ENCODE measurements at regions not wholly inside any gene's neighbourhood (a gene's known extent, or its start where the extent isn't known, plus 50 kb on each side); places are given as distances from the start of the nearest gene placed in this dataset.
A peak's percentile ranks its signal among the peaks of the same experiment; 100 is the strongest.

GRCh38 chr2:184302506-184302905 is 295.8 kb upstream of the ZNF804A start:
- no peak for DNase-seq
- H3K27ac ChIP-seq (ENCODE audit: insufficient read depth in 1 of 2, low read depth in 1 of 2, low read length in 2 of 2, poor library complexity in 1 of 2, severe bottlenecking in 2 of 2) = no peak overlapping the region
- H3K4me3 ChIP-seq (ENCODE audit: control insufficient read depth in 1 of 7, extremely low read depth in 1 of 7, insufficient read depth in 4 of 7, low read depth in 2 of 7, low read length in 6 of 7) = no peak overlapping the region
- CTCF ChIA-PET = no interaction called here
- no peaks in the 10 kb centered on the region for H3K27me3 ChIP-seq (replicated peaks in 2 of 5; ENCODE audit: control insufficient read depth in 4 of 5, insufficient read depth in 5 of 5, low read length in 4 of 5)
- H3K36me3 ChIP-seq (ENCODE audit: control insufficient read depth in 4 of 4, insufficient read depth in 4 of 4, low read length in 3 of 4) = no peaks in the 10 kb centered on the region
- H3K4me1 ChIP-seq (ENCODE audit: control extremely low read depth in 1 of 4, control insufficient read depth in 4 of 4, insufficient read depth in 4 of 4, low read length in 3 of 4) = no peaks in the 10 kb centered on the region
- POLR2A ChIA-PET = no interaction called here
- H3K9me3 ChIP-seq (ENCODE audit: control extremely low read depth in 1 of 5, control insufficient read depth in 4 of 5, insufficient read depth in 2 of 5, low read depth in 1 of 5, low read length in 4 of 5) = no peaks in the 10 kb centered on the region

- no peak overlapping the region for H3K4me3 ChIP-seq (ENCODE audit: control insufficient read depth in 1 of 7, extremely low read depth in 1 of 7, insufficient read depth in 4 of 7, low read depth in 2 of 7, low read length in 6 of 7)
- DNase-seq = no peak
- no peaks in the 10 kb centered on the region for H3K9me3 ChIP-seq (ENCODE audit: control extremely low read depth in 1 of 5, control insufficient read depth in 4 of 5, insufficient read depth in 2 of 5, low read depth in 1 of 5, low read length in 4 of 5)
- no peaks in the 10 kb centered on the region for H3K4me1 ChIP-seq (ENCODE audit: control extremely low read depth in 1 of 4, control insufficient read depth in 4 of 4, insufficient read depth in 4 of 4, low read length in 3 of 4)
- no peaks in the 10 kb centered on the region for H3K36me3 ChIP-seq (ENCODE audit: control insufficient read depth in 4 of 4, insufficient read depth in 4 of 4, low read length in 3 of 4)
- ChIA-PET CTCF (no interaction called here), POLR2A (no interaction called here)
- no peaks in the 10 kb centered on the region for H3K27me3 ChIP-seq (replicated peaks in 2 of 5; ENCODE audit: control insufficient read depth in 4 of 5, insufficient read depth in 5 of 5, low read length in 4 of 5)
- H3K27ac ChIP-seq (ENCODE audit: insufficient read depth in 1 of 2, low read depth in 1 of 2, low read length in 2 of 2, poor library complexity in 1 of 2, severe bottlenecking in 2 of 2) = no peak overlapping the region
These were observed 294.3 kb upstream of the ZNF804A start for GRCh38 chr2:184304006-184304405.

- CTCF ChIA-PET = no interaction called here
- no CpG with 5 or more reads among the region's 4 CpGs for WGBS (ENCODE audit: insufficient coverage)
- no peaks in the 10 kb centered on the region for H3K36me3 ChIP-seq (ENCODE audit: control insufficient read depth in 4 of 4, insufficient read depth in 4 of 4, low read length in 3 of 4)
These were observed 293.2 kb upstream of the ZNF804A start for GRCh38 chr2:184305105-184305504.

GRCh38 chr2:184308706-184309105 is 289.6 kb upstream of the ZNF804A start:
- ChIA-PET POLR2A (no interaction called here), CTCF (no interaction called here)
- WGBS (ENCODE audit: insufficient coverage) = no CpG with 5 or more reads among the region's 1 CpG
- Histone ChIP-seq H3K9me3 (ENCODE audit: control extremely low read depth in 1 of 5, control insufficient read depth in 4 of 5, insufficient read depth in 2 of 5, low read depth in 1 of 5, low read length in 4 of 5) (no peaks in the 10 kb centered on the region), H3K4me3 (ENCODE audit: control insufficient read depth in 1 of 7, extremely low read depth in 1 of 7, insufficient read depth in 4 of 7, low read depth in 2 of 7, low read length in 6 of 7) (no peak overlapping the region), H3K27me3 (replicated peaks in 2 of 5; ENCODE audit: control insufficient read depth in 4 of 5, insufficient read depth in 5 of 5, low read length in 4 of 5) (no peaks in the 10 kb centered on the region), H3K36me3 (ENCODE audit: control insufficient read depth in 4 of 4, insufficient read depth in 4 of 4, low read length in 3 of 4) (no peaks in the 10 kb centered on the region), H3K4me1 (ENCODE audit: control extremely low read depth in 1 of 4, control insufficient read depth in 4 of 4, insufficient read depth in 4 of 4, low read length in 3 of 4) (no peaks in the 10 kb centered on the region), H3K27ac (ENCODE audit: insufficient read depth in 1 of 2, low read depth in 1 of 2, low read length in 2 of 2, poor library complexity in 1 of 2, severe bottlenecking in 2 of 2) (no peak overlapping the region)
- no peak for DNase-seq

More at GRCh38 chr2:184305105-184305504, 293.2 kb upstream of the ZNF804A start:
- H3K27ac ChIP-seq (ENCODE audit: insufficient read depth in 1 of 2, low read depth in 1 of 2, low read length in 2 of 2, poor library complexity in 1 of 2, severe bottlenecking in 2 of 2) = no peak overlapping the region
- no peaks in the 10 kb centered on the region for H3K4me1 ChIP-seq (ENCODE audit: control extremely low read depth in 1 of 4, control insufficient read depth in 4 of 4, insufficient read depth in 4 of 4, low read length in 3 of 4)
- no peaks in the 10 kb centered on the region for H3K9me3 ChIP-seq (ENCODE audit: control extremely low read depth in 1 of 5, control insufficient read depth in 4 of 5, insufficient read depth in 2 of 5, low read depth in 1 of 5, low read length in 4 of 5)
- no peaks in the 10 kb centered on the region for H3K27me3 ChIP-seq (replicated peaks in 2 of 5; ENCODE audit: control insufficient read depth in 4 of 5, insufficient read depth in 5 of 5, low read length in 4 of 5)
- no peak overlapping the region for H3K4me3 ChIP-seq (ENCODE audit: control insufficient read depth in 1 of 7, extremely low read depth in 1 of 7, insufficient read depth in 4 of 7, low read depth in 2 of 7, low read length in 6 of 7)
- DNase-seq = no peak
- POLR2A ChIA-PET = no interaction called here

- Histone ChIP-seq H3K27me3 (replicated peaks in 2 of 5; ENCODE audit: control insufficient read depth in 4 of 5, insufficient read depth in 5 of 5, low read length in 4 of 5) (no peaks in the 10 kb centered on the region), H3K36me3 (ENCODE audit: control insufficient read depth in 4 of 4, insufficient read depth in 4 of 4, low read length in 3 of 4) (no peaks in the 10 kb centered on the region), H3K4me1 (ENCODE audit: control extremely low read depth in 1 of 4, control insufficient read depth in 4 of 4, insufficient read depth in 4 of 4, low read length in 3 of 4) (no peaks in the 10 kb centered on the region), H3K9me3 (ENCODE audit: control extremely low read depth in 1 of 5, control insufficient read depth in 4 of 5, insufficient read depth in 2 of 5, low read depth in 1 of 5, low read length in 4 of 5) (no peaks in the 10 kb centered on the region), H3K27ac (ENCODE audit: insufficient read depth in 1 of 2, low read depth in 1 of 2, low read length in 2 of 2, poor library complexity in 1 of 2, severe bottlenecking in 2 of 2) (no peak overlapping the region), H3K4me3 (ENCODE audit: control insufficient read depth in 1 of 7, extremely low read depth in 1 of 7, insufficient read depth in 4 of 7, low read depth in 2 of 7, low read length in 6 of 7) (no peak overlapping the region)
- 69% methylated on average over 3 of the region's 7 CpGs for WGBS (ENCODE audit: insufficient coverage)
- ChIA-PET CTCF (no interaction called here), POLR2A (no interaction called here)
- peak in 2 of 3 donors; percentile 1 to 2 for DNase-seq
These were observed 285.4 kb upstream of the ZNF804A start for GRCh38 chr2:184312970-184313369.

GRCh38 chr2:184314829-184315228 is 283.5 kb upstream of the ZNF804A start:
- Histone ChIP-seq H3K4me3 (ENCODE audit: control insufficient read depth in 1 of 7, extremely low read depth in 1 of 7, insufficient read depth in 4 of 7, low read depth in 2 of 7, low read length in 6 of 7) (no peak overlapping the region), H3K4me1 (ENCODE audit: control extremely low read depth in 1 of 4, control insufficient read depth in 4 of 4, insufficient read depth in 4 of 4, low read length in 3 of 4) (no peaks in the 10 kb centered on the region), H3K27me3 (replicated peaks in 2 of 5; ENCODE audit: control insufficient read depth in 4 of 5, insufficient read depth in 5 of 5, low read length in 4 of 5) (no peaks in the 10 kb centered on the region), H3K27ac (ENCODE audit: insufficient read depth in 1 of 2, low read depth in 1 of 2, low read length in 2 of 2, poor library complexity in 1 of 2, severe bottlenecking in 2 of 2) (no peak overlapping the region), H3K9me3 (ENCODE audit: control extremely low read depth in 1 of 5, control insufficient read depth in 4 of 5, insufficient read depth in 2 of 5, low read depth in 1 of 5, low read length in 4 of 5) (no peaks in the 10 kb centered on the region), H3K36me3 (ENCODE audit: control insufficient read depth in 4 of 4, insufficient read depth in 4 of 4, low read length in 3 of 4) (no peaks in the 10 kb centered on the region)
- DNase-seq = no peak
- no CpG with 5 or more reads among the region's 2 CpGs for WGBS (ENCODE audit: insufficient coverage)
- ChIA-PET CTCF (no interaction called here), POLR2A (no interaction called here)

- no CpG with 5 or more reads among the region's 2 CpGs for WGBS (ENCODE audit: insufficient coverage)
- ChIA-PET CTCF (no interaction called here), POLR2A (no interaction called here)
- H3K9me3 ChIP-seq (ENCODE audit: control extremely low read depth in 1 of 5, control insufficient read depth in 4 of 5, insufficient read depth in 2 of 5, low read depth in 1 of 5, low read length in 4 of 5) = no peaks in the 10 kb centered on the region
- H3K36me3 ChIP-seq (ENCODE audit: control insufficient read depth in 4 of 4, insufficient read depth in 4 of 4, low read length in 3 of 4) = no peaks in the 10 kb centered on the region
- no peak overlapping the region for H3K4me3 ChIP-seq (ENCODE audit: control insufficient read depth in 1 of 7, extremely low read depth in 1 of 7, insufficient read depth in 4 of 7, low read depth in 2 of 7, low read length in 6 of 7)
- no peaks in the 10 kb centered on the region for H3K4me1 ChIP-seq (ENCODE audit: control extremely low read depth in 1 of 4, control insufficient read depth in 4 of 4, insufficient read depth in 4 of 4, low read length in 3 of 4)
- H3K27ac ChIP-seq (ENCODE audit: insufficient read depth in 1 of 2, low read depth in 1 of 2, low read length in 2 of 2, poor library complexity in 1 of 2, severe bottlenecking in 2 of 2) = no peak overlapping the region
- DNase-seq = no peak
- no peaks in the 10 kb centered on the region for H3K27me3 ChIP-seq (replicated peaks in 2 of 5; ENCODE audit: control insufficient read depth in 4 of 5, insufficient read depth in 5 of 5, low read length in 4 of 5)
These were observed 281.4 kb upstream of the ZNF804A start for GRCh38 chr2:184316921-184317320.

- no peaks in the 10 kb centered on the region for H3K4me1 ChIP-seq (ENCODE audit: control extremely low read depth in 1 of 4, control insufficient read depth in 4 of 4, insufficient read depth in 4 of 4, low read length in 3 of 4)
- CTCF ChIA-PET = no interaction called here
- H3K9me3 ChIP-seq (ENCODE audit: control extremely low read depth in 1 of 5, control insufficient read depth in 4 of 5, insufficient read depth in 2 of 5, low read depth in 1 of 5, low read length in 4 of 5) = no peaks in the 10 kb centered on the region
- H3K27me3 ChIP-seq (replicated peaks in 2 of 5; ENCODE audit: control insufficient read depth in 4 of 5, insufficient read depth in 5 of 5, low read length in 4 of 5) = no peaks in the 10 kb centered on the region
- H3K27ac ChIP-seq (ENCODE audit: insufficient read depth in 1 of 2, low read depth in 1 of 2, low read length in 2 of 2, poor library complexity in 1 of 2, severe bottlenecking in 2 of 2) = no peak overlapping the region
- 100% methylated on average over 2 of the region's 3 CpGs for WGBS (ENCODE audit: insufficient coverage)
- no peaks in the 10 kb centered on the region for H3K36me3 ChIP-seq (ENCODE audit: control insufficient read depth in 4 of 4, insufficient read depth in 4 of 4, low read length in 3 of 4)
- POLR2A ChIA-PET = no interaction called here
- no peak for DNase-seq
- no peak overlapping the region for H3K4me3 ChIP-seq (ENCODE audit: control insufficient read depth in 1 of 7, extremely low read depth in 1 of 7, insufficient read depth in 4 of 7, low read depth in 2 of 7, low read length in 6 of 7)
These were observed 275.7 kb upstream of the ZNF804A start for GRCh38 chr2:184322615-184323014.

Data from common myeloid progenitor, CD34-positive (primary cell).